ENCODE measurements at regions not wholly inside any gene's neighbourhood (a gene's known extent, or its start where the extent isn't known, plus 50 kb on each side); places are given as distances from the start of the nearest gene placed in this dataset.
"Not testable (repeated sequence)": the region's sequence is repeated elsewhere in the genome, so short reads cannot be mapped to it uniquely, and the experiment has no call there.

DNA sequence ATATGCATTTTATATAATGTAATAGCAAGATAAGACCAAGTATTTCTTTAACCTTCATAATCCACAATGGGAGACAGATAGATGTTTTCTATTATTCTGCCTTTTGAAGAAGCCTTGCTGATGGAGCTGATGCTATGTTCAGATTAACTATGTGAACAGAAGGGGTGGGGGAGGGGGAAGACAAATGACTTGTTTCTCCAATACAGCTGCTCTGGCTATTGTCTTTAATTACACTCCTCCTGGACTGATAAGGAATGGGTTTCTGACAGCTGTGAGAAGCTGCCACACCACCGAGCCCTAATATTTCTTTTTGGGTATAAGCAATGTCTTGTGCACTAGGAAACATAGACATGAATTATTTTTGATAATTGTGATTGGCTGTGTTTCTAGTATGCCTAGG, 62.0 kb downstream of the CAVIN4 start:
- TF ChIP-seq, protein P1, sequence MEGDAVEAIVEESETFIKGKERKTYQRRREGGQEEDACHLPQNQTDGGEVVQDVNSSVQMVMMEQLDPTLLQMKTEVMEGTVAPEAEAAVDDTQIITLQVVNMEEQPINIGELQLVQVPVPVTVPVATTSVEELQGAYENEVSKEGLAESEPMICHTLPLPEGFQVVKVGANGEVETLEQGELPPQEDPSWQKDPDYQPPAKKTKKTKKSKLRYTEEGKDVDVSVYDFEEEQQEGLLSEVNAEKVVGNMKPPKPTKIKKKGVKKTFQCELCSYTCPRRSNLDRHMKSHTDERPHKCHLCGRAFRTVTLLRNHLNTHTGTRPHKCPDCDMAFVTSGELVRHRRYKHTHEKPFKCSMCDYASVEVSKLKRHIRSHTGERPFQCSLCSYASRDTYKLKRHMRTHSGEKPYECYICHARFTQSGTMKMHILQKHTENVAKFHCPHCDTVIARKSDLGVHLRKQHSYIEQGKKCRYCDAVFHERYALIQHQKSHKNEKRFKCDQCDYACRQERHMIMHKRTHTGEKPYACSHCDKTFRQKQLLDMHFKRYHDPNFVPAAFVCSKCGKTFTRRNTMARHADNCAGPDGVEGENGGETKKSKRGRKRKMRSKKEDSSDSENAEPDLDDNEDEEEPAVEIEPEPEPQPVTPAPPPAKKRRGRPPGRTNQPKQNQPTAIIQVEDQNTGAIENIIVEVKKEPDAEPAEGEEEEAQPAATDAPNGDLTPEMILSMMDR (IDR thresholded peaks at IDR 0.05) = no peak
- no peak for TF ChIP-seq ZFX (IDR thresholded peaks at IDR 0.05; ENCODE audit: borderline replicate concordance)
- no peak overlapping the region for H3K27ac ChIP-seq

DNA sequence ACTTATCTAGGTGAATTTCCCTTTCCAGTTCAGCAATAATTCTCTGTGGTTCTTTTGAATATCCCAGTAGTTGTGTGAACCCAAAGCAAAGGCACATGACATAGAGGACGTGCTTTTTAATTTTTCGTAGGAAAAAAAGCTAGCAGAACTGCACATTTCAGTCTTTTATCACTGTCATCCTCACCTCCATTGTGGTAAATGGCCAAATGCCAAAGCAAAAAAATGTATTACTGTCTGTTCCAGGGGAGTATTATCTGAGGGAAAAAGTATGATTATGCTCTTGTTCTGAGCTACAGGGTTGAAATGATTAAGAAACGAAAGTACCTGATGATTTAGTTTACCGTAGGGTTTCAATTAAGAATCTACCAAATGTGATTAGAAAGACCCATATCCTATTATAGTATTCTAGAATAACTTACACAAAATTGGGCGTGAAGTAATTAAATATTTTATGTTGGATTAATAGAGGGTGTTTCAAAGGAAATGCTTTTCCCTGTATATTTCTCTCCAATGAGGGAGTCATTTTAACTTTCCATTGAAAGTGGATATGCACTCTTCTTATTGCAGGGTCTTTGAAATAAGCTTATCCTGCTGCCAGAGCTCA, 62.7 kb downstream of the CAVIN4 start:
- no peak overlapping the region for H3K27ac ChIP-seq
- no peak for TF ChIP-seq ZFX (IDR thresholded peaks at IDR 0.05; ENCODE audit: borderline replicate concordance)
- TF ChIP-seq, protein P1 (IDR thresholded peaks at IDR 0.05) = no peak

DNA sequence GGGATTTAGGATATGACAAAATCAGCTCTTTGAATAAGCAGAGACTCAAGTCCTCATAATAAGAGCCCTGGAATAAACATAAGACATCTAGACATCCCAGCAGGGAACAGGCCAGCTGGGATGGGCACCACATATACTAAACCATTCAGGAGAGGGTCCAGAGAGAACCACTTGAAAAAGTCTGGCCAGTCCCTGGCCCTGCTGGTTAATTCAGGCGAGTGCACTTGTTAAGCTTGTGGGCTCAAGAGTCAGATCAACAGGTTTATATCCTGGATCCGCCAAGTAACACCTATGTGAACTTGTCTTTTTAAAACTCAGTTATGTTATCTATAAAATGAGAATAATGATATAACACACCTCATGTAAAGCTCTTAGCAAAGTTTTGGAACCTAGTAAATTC, 63.3 kb downstream of the CAVIN4 start:
- TF ChIP-seq, protein P1 (IDR thresholded peaks at IDR 0.05) = no peak
- no peak for TF ChIP-seq ZFX (IDR thresholded peaks at IDR 0.05; ENCODE audit: borderline replicate concordance)
- no peak overlapping the region for H3K27ac ChIP-seq

DNA sequence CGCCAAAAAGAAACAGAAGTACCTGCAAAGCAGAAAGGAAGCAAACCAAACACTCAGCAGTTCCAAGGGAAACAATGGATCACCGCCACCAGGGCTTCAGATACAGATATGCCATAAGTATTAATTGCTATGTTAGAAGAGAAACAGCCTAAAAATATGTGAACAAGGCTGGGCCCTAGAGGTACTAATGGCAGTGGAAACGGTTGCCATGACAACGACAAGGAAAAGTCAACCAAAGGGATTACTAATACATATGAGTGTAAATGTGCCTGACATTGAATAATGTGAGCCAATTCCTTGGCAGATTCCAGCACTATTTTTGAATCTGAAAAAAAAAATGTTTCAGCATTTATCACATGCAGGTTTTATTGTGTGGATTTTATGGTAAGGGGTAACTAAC, 75.0 kb downstream of the CAVIN4 start:
- no peak overlapping the region for H3K27ac ChIP-seq
- TF ChIP-seq ZFX (IDR thresholded peaks at IDR 0.05; ENCODE audit: borderline replicate concordance) = no peak
- TF ChIP-seq, protein P1 (IDR thresholded peaks at IDR 0.05) = no peak

DNA sequence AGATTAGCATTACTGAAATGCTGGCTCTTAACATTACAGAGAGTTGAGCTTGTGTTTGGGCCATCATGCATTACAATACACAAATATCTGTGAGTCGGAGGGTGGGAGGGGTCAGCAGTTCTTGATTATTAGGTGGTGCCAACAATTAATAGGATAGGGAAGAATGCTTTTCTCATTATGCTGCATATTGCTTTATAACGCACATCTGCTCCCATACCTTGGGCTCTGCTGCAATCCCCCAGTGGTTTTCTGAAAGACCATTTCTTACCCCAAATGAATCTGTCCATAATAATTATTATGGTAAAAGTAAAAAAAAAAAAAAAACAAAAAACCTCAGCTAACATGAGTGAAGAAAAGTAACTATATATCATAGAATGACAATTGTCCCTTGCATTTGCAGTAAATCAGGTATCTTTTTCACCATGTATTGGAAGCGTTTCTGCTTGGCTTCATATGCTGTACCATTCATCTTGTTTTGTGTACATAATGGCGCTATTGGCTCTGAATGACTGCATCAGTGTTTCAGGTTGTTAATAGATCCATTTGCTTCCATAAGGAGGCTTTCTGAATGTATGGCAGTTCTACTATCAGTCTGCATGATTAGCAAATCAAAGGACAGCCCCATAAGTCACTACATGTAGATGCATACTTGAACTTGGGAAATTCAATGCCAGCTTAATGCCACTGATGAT, 75.9 kb downstream of the CAVIN4 start:
- no peak overlapping the region for H3K27ac ChIP-seq
- no peak for TF ChIP-seq ZFX (IDR thresholded peaks at IDR 0.05; ENCODE audit: borderline replicate concordance)
- TF ChIP-seq, protein P1 (IDR thresholded peaks at IDR 0.05) = no peak

DNA sequence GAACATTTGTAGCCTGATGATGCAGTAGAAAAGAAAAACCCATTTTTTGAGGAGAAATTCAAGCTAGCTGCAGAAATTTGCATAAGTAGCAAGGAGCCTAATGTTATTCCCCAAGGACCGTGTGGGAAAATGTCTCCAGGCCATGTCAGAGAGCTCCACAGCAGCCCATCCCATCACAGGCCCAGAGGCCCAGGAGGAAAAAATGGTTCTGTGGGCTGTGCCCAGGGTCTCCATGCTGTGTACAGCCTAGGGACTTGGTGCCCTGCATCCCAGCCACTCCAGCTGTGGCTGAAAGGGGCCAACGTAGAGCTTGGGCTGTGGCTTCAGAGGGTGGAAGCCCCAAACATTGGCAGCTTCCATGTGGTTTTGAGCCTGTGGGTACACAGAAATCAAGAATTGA, 79.0 kb downstream of the CAVIN4 start:
- not testable (repeated sequence) for H3K27ac ChIP-seq

DNA sequence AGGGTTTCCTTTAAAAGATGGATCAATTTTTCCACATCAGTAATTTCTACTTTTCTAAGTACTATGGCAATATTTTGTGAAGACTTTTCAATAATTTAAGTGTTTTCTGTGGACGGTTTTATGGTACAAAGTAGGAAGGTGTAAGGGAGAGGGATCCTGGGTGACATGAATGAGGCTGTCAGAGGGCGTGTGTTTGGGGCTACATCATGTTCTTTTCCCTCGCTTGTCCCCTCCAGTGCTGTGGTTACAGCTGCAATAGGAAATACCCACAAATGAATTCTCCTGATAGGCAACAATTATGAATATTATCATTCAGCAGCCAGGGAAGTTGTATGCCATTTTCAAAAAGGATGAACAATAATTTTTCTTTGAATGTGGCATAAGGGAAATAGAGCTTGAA, 83.8 kb downstream of the CAVIN4 start:
- TF ChIP-seq, protein P1 (IDR thresholded peaks at IDR 0.05) = no peak
- no peak for TF ChIP-seq ZFX (IDR thresholded peaks at IDR 0.05; ENCODE audit: borderline replicate concordance)
- no peak overlapping the region for H3K27ac ChIP-seq
